ENCODE measurements at regions not wholly inside any gene's neighbourhood (a gene's known extent, or its start where the extent isn't known, plus 50 kb on each side); places are given as distances from the start of the nearest gene placed in this dataset.

DNA sequence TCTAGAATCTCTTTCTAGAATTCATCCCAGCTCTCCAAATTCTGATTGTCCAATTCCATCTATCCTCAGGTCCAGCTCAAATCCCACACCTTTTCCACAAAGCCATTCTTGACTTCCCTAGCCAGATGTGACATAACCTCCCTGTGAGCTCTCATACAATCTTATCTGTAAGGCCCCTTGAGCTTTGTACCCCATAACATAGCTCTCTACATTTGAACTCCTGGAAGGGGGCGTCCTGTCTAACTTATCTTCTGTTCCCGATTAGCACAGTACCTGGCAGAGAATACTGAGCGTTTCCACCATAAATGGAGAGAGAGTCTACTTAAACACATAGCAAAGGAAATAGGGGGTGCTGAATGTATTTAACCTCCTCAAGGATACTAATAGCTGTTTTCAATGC lies 251.6 kb upstream of the RGMB start:
- TF ChIP-seq, protein P1, sequence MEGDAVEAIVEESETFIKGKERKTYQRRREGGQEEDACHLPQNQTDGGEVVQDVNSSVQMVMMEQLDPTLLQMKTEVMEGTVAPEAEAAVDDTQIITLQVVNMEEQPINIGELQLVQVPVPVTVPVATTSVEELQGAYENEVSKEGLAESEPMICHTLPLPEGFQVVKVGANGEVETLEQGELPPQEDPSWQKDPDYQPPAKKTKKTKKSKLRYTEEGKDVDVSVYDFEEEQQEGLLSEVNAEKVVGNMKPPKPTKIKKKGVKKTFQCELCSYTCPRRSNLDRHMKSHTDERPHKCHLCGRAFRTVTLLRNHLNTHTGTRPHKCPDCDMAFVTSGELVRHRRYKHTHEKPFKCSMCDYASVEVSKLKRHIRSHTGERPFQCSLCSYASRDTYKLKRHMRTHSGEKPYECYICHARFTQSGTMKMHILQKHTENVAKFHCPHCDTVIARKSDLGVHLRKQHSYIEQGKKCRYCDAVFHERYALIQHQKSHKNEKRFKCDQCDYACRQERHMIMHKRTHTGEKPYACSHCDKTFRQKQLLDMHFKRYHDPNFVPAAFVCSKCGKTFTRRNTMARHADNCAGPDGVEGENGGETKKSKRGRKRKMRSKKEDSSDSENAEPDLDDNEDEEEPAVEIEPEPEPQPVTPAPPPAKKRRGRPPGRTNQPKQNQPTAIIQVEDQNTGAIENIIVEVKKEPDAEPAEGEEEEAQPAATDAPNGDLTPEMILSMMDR (IDR thresholded peaks at IDR 0.05; ENCODE audit: insufficient read depth, low read length), result no peak
- TF ChIP-seq, protein P2, sequence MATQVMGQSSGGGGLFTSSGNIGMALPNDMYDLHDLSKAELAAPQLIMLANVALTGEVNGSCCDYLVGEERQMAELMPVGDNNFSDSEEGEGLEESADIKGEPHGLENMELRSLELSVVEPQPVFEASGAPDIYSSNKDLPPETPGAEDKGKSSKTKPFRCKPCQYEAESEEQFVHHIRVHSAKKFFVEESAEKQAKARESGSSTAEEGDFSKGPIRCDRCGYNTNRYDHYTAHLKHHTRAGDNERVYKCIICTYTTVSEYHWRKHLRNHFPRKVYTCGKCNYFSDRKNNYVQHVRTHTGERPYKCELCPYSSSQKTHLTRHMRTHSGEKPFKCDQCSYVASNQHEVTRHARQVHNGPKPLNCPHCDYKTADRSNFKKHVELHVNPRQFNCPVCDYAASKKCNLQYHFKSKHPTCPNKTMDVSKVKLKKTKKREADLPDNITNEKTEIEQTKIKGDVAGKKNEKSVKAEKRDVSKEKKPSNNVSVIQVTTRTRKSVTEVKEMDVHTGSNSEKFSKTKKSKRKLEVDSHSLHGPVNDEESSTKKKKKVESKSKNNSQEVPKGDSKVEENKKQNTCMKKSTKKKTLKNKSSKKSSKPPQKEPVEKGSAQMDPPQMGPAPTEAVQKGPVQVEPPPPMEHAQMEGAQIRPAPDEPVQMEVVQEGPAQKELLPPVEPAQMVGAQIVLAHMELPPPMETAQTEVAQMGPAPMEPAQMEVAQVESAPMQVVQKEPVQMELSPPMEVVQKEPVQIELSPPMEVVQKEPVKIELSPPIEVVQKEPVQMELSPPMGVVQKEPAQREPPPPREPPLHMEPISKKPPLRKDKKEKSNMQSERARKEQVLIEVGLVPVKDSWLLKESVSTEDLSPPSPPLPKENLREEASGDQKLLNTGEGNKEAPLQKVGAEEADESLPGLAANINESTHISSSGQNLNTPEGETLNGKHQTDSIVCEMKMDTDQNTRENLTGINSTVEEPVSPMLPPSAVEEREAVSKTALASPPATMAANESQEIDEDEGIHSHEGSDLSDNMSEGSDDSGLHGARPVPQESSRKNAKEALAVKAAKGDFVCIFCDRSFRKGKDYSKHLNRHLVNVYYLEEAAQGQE (IDR thresholded peaks at IDR 0.05; ENCODE audit: insufficient replicate concordance, low read depth), result no peak
- TF ChIP-seq GABPA (IDR thresholded peaks at IDR 0.05; ENCODE audit: low read depth), result no peak
